ENCODE measurements at regions not wholly inside any gene's neighbourhood (a gene's known extent, or its start where the extent isn't known, plus 50 kb on each side); places are given as distances from the start of the nearest gene placed in this dataset.

DNA sequence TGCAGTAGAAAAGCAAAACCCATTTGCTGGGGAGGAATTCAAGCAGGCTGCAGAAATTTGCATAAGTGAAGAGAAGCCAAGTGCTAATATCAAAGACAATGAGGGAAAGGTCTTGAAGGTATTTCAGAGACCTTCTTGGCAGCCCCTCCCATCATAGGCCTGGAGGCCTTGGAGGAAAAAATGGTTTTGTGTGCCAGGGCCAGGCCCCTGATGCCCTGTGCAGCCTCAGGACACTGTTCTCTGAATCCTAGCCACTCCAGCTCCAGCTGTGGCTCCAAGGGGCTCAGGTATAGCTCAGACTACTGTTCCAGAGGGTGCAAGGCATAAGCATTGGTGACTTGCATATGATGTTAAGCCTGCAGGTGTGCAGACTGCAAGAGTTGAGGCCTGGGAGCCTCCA, 463.2 kb upstream of the ATXN8OS start:
- TF ChIP-seq HCFC1 (IDR thresholded peaks at IDR 0.05; ENCODE audit: low read length): no peak
- TF ChIP-seq MTA3 (IDR thresholded peaks at IDR 0.05; ENCODE audit: borderline replicate concordance, low read length): no peak
- no peak for TF ChIP-seq ETV6 (conservative IDR thresholded peaks at IDR 0.05 in 1 of 2, IDR thresholded peaks at IDR 0.05 in 1 of 2; ENCODE audit: borderline replicate concordance in 1 of 2, low read depth in 1 of 2)
- TF ChIP-seq, protein P1, sequence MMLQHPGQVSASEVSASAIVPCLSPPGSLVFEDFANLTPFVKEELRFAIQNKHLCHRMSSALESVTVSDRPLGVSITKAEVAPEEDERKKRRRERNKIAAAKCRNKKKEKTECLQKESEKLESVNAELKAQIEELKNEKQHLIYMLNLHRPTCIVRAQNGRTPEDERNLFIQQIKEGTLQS (IDR thresholded peaks at IDR 0.05; ENCODE audit: borderline replicate concordance, extremely low read depth, low read depth, low read length): no peak
- TF ChIP-seq ZNF24 (IDR thresholded peaks at IDR 0.05): no peak
